Cerebellar cortex (tissue), 1 donor: ENCODE measurements at regions not wholly inside any gene's neighbourhood (a gene's known extent, or its start where the extent isn't known, plus 50 kb on each side); places are given as distances from the start of the nearest gene placed in this dataset.

ENCODE experiments used
- DNase-seq: peaks from one replicate; pipeline ENCODE4 v3.0.0-alpha.2; 2015; ENCODE audit warnings: low spot score

DNA sequence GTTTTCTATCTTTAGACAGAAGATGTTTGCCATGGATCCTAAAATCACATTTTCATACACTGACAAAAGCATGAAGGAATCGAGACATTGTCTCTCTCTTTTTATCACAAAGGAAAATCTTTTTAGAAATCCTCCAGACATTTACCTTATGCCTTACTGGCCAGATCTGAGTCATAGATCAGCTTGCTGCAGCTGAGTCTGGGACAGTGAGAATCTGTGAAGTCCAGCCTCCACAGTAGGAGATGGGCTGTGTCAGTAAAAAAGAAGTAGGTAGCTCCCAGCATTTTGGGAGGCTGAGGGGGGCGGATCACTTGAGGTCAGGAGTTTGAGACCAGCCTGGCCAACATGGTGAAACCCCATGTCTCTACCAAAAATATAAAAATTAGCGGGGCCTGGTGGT, 333.4 kb upstream of the ZNF462 start:
- DNase-seq = no peak

DNA sequence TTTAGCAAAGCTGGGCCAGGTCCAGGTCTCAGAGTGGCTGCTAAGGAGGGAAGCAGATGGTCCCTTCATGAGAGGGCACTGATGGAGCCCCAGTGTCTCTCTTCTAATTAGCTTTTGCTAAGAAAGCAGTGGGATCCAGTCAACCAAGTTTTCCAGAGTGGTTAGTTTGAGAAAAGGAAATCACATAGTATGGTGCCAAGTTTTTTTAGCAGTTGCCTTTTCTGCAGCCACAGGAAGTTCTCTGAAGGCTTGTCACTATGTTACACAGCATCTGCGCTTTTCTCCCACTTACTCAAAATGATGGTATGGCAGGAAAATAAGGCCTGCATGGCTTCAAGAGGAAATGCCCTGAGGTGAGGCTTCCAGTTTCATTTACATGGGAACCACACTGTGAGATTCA, 331.5 kb upstream of the ZNF462 start:
- DNase-seq = no peak

DNA sequence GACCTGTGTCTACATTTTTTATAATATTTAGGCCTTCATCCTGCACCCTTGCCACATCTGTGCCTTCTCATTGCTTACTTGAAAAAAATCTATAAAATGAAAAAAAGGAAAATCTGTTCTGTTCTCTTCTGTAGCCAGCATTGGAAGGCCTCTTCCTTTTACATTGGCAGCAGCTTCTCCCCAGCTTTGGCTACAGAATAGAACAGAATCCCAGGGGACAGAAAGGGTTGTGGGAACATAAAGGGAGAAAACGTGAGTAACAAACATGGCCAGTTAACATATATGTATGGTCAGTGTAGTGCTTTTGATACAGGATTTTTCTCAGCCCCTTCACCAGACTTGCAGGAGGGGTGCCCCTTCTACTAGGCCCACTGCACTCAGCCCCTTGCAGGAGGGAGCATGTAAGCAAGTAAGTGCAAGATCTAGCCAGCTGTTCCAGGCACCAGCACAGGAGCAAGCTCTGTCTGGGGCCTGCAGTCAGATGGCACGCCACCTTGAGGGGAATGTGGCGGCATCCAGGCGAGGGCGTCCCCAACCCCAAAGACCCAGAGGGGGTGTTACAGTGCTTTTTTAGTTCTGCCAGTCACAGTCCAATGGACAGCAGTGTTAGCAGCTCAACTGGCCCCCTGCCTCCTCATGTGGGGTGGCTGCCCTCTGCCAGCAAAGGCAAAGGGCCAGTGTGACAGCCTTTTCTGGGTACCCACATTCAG, 330.5 kb upstream of the ZNF462 start:
- no peak for DNase-seq

DNA sequence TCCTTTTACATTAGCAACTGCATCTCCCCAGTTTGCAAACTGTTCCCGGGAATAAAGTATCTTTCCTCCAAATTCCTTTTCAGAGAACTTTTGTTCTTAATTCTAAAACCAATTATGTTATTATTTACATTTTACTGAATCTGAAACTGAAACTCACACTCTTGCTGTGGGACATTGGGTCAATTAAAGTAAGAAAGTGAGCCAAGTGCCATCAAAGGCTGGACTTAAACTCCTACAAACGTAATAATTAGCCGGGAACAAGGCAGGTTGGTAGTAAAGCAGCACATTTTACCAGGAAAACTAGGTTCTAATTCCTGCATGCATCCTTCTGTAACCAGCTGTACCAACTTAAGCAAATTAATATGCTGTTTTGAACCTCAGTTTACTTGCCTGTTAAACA, 328.2 kb upstream of the ZNF462 start:
- DNase-seq = no peak

DNA sequence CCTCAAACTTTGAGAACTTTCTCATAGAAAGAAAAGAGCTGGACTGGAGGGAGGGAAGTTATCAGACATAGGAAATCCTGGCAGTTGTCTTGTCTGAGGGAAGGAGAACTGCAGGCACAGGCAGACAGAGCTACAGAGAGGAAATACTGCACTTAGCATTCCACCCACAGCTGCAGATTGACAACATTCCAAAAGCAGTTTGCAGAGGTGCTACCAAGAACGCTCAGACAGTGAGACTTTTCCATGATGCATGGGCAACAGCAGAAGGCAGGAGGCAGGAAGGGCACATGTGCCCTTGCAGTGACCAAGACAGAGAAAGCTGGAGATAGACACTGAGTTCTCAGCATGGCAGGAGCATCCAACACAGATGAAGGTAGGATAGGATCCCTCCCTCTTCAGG, 327.5 kb upstream of the ZNF462 start:
- no peak for DNase-seq

DNA sequence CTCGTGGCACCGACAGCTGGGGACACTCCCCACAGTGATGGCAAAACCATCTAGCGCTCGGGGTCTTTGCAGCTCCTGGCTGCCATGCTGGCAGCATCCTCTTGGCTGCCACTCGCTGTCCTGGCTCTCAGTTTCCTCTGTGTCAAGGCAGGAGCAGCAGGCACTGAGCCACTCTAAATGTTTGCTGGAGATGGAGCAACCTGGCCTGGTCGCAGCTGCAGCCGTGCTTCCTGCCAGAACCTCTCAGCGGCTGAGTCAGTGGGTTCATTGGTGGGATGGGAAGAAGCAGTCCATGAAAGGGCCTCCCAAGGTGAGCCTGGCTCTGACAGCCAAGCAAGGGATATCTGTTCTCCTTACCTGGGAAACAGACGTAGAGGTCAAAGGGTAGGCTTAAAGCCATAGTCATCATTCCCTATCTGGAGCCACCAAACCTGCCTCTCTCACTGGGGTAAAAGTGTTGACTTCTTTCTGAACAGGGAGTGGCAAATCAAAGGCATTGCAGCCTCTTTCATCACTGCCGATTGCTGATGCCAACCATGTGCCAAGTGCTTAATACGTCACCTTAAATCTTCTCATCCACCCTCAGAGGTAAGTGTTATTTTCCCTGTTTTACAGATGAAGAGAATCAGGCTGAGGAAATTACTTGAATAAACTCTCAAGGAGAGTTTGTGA, 304.8 kb upstream of the ZNF462 start:
- DNase-seq = no peak

DNA sequence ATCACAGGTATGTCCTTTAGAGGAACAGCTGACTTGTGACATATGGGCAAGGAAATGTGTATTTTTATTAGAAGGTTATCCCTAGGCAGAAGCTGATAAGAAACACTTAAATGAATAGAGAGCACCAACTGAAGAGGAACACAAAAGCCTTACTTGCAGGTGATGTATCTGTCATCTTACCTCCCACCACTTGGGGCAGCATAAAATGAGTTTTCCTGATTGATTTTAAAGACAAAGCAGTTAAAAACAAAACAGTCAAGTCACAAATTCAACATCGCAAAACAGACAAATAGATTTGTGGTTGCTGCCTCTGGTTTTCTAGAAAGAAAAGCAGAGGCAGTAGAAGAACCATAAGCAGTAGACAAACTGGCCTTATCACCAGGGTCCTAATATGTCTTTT, 302.4 kb upstream of the ZNF462 start:
- no peak for DNase-seq

DNA sequence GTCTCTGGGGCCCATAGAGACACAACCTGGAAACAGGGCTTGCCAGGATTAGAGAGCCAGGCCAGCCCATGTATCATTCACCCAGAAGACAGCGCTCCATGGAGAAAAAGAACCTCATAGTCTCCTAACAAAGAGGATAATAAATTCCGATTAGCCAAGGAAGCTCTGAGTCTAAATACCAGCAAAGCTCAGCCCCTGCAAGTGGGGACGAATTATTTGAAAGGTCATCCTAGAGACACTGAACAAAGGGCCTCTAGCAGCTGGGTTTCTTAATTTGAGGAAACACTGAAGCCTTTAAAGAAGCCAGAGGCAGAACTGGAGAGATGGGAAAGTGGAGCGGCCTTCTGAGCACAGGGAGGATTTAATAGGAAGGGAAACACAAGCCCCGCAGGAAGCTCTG, 287.1 kb upstream of the ZNF462 start:
- DNase-seq = no peak

DNA sequence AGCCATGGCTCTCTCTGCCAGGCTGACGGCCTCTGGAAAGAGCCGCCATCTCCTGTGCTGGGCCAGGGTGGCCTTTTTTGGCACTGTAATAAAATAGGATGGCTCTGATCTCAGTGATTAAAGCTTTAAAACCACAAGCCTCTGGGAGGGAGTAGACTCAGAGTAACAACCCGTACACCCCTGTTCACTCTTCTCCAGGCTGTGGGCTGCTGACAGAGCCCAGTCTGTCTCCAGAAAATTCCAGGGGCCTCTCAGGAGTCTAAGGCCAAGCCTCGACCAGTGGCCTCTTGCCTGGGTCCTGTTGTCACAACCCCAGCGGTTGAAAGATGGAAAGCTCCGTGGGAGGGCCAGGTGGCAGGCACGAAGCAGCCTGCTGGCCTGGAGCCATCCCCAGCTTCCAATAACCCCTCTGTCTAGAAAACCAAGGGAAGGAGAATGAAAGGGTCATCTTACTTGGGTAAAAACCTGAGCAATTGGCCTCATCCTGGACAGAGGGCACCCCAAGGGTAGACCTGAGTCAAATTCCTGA, 286.7 kb upstream of the ZNF462 start:
- no peak for DNase-seq

DNA sequence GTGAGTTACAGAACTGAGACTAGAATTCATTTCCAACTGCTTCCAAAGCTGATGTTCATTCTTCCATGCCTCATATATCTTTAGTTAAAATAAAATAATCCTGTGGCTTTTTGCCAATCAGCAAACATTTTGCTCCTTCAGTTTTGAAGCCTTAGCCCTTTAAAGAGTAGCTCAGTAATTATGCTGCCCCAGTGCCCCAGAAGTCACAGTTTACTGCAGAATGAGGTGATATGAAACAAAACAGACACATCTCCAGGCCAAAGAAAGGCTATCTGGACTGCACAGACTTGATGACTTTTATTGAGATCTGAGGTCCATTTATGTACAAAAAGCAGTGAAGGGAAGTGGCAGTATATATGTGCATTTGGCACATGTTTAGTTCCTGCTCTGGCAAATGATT, 285.8 kb upstream of the ZNF462 start:
- no peak for DNase-seq

DNA sequence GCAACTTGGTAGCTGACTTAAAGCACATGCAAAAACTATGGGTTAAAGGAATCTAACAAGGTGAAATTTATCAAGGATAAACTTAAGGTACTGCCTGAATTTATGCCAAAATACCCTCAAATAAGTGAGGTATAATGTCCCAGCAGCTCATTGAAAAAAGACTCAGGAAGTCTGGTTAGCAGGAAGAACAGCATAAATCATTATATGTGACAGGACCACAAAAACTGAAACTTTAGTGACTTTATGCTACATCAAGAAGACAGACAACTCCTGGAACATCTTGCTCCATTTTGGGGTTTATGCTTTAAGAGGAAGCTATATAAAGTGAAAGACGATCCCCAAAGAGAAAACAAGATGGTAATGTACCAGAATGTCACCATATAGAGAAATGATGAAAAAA, 282.4 kb upstream of the ZNF462 start:
- no peak for DNase-seq

DNA sequence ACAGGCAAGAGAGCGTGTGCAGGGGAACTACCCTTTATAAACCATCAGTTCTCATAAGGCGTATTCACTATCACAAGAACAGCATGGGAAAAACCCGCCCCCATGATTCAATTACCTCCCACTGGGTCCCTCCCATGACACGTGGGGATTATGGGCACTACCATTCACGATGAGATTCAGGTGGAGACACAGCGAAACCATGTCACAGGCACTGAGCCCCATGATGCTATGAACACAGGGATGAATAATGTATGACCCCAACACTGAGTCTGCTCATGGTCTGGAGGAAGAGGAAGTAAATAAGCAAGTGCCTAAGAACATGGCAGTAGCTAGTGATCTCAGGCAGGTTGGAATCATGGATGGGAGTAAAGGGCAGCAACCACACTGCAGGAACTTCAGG, 281.0 kb upstream of the ZNF462 start:
- no peak for DNase-seq

DNA sequence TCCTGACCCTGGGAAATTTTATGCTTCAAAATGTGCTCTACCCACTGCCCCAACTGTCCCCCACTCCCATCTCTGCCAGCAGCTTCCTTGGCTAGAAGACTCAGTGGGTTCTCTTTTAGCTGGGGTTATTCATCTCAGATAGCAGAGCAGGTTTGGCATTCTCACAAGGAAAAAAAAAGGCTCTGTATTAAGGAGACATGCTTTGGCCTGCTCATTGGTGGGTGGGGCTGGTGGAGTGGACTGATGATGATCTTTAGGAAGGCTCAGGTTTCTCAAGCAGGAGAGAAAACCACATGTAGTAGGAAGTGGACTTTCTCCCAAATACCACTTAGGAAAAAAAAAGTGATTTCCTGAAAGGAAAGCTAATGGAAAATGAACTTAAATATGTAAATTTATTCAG, 279.2 kb upstream of the ZNF462 start:
- DNase-seq = no peak

DNA sequence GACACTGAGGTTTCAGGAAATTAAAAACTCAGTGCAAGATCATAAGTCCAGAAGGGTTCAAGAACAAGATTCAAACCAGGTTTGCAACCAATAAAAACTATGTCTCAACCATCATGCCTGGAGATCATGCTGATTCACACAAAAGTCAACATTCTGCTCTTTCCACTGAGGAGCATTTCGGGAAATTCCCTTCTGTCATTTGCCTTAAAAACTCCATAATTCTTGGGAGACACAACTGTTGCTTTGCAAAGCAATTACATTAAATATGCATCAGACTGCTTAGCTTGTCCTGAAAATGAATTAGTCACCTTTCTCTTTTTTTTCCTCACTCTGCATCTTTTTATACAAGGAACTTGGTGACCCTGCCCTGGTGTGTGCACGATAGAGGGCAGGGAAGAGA, 275.9 kb upstream of the ZNF462 start:
- no peak for DNase-seq

DNA sequence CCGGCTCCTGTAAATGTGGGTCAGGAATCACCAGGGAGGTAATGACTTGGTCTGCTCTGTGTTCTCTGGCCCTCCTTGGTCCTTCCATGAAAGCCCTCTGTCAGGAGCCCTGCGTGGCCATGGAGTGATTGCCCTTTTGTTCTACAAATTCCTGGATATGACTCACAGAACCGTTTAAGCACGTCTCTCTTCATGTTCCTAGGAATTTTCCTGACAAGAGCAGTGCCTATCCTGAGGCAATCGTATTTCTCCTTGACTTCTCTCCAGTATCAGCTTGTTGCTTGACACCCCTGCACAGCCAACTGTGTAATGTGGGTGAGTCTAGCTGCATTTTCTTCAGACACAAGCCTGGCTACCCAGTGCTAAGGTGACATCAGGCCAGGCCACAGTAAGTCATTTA, 274.3 kb upstream of the ZNF462 start:
- no peak for DNase-seq

DNA sequence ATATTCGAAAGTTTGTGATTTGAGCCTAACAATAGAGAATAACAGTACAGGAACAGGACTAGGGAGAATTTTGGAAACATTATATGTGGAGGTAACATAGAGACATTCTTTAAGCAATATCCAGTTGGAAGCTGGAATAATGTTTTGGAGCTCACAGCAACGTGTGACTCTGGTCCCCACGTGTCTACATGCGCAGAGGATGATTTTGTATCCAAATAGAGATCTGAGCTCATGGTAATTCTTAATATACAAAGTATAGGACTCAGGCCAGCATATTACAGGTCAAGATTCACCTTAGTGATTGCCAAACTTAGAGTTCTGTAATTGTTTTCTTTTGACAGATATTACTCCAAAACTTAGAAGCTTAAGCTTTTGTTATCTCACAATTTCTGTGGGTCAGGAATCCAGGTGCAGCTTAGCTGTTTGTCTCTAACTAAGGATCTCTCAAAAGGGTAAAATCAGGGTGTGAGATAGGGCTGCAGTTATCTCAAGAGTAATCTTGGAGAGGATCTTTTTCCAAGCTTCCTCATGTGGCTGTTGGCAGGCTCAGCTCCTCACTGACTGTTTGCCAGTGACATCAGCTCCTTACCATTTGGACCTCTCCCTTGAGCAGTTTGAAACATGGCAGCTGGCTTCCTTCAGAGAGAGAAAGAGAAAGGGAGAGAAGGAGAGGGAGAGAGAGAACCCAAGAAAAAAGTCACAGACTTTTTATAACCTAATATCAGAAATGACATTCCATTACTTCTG, 272.0 kb upstream of the ZNF462 start:
- no peak for DNase-seq

DNA sequence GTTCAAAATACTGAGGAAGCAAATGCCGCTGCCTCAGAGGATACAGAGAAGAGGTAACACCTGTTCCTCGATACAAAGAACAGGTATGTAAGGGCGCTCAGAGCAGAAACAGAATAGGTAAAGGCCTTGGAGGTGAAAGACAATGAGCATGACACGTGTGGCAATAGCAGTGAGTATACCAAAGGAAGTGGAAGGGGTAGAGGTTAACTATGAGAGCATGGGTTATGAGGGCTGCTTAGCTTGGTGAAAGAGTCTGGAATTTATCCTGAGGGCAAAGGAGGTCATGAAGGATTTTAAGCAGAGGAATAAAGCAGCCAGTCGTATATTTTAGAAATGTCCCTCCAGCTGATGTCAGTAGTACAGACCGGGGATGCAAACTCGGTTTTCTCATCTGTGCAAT, 269.8 kb upstream of the ZNF462 start:
- no peak for DNase-seq

DNA sequence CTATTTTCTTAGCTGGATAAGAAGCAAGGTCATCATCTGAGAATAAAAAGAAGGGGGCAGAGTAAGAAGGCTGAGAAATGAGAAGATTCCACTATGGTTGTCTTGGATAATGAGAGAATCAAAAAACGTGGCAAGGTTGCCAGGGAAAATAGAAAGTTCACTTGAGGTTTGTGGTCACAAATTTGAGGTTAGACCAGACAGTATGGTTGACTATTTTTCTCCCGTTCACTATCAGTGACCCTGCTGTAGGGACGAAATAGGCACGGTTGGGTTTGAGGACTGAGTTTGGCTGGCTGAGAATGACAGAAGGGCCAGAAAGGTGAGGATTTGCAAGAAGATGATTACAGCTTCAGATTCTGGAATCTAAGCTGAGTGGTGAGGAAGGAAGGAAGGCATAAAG, 266.0 kb upstream of the ZNF462 start:
- no peak for DNase-seq

DNA sequence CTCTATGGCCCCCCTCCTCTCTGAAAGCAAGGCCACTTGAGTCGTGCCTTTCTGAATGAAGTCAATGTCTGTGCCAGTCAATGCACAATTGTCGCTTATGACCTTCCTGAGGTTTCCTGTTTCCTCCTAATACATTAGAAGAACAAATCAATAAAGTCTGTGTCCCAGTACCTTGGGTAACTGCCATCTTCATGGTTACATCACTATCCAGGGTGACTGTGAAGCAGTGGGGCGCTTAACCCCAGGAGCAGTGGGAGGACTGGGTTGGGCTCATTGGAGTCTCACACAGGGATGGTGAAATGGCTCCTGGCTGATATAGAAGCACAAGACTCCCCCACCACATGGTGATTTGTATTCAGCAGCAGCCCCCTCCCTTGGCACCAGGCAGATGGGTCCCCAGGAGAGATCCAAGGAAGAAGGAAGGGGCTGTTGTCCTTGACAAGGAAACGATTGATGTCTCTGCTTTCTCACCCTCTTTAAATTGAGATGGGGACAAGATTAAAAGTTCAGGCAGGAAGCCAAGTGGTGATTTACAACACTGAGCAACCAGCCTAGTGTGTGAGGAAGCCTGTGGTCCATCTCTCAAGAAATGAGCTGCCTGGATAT, 261.9 kb upstream of the ZNF462 start:
- no peak for DNase-seq

DNA sequence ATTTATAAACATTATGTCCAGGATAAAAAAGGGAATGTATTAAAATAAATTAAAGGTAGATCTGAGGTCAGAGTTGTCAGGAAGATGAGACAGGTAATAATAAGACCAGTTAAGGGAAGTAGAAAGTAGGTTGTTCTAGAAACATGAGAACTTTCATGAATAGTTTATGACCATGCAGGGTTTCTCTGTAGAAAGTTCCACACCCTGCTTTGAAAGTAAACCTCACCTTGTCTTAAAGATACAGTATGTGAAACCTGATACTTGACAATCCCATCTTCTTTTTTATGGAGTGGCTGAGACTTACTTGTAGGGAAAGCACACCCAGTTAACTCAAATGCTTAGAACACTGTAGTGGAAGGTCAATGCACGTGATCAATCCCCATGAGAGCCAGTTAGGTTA, 260.6 kb upstream of the ZNF462 start:
- no peak for DNase-seq

DNA sequence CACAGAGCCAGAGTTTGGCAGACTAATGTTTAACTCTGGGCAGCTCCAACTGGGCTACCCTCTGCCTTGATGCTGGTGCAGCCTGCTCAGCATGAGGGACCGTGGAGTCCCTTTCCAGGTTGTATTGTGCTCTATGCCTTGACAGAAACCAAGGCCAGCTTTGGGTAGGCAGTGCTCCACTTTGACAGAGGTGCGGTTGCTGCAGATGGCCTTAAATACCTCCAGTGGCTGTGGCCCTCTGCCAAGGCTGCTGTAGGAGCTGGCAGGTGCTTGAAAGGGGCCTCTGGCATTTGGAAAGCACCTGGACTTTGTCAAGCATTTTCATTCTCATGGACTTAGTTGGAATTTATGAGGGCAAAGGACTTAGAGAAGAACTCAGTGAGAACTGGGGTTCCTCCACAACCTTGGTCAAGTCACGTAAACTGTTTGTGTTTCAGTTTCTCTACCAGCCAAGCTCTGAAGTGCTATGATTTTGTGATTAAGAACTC, 249.7 kb upstream of the ZNF462 start:
- peak; percentile 24 for DNase-seq

DNA sequence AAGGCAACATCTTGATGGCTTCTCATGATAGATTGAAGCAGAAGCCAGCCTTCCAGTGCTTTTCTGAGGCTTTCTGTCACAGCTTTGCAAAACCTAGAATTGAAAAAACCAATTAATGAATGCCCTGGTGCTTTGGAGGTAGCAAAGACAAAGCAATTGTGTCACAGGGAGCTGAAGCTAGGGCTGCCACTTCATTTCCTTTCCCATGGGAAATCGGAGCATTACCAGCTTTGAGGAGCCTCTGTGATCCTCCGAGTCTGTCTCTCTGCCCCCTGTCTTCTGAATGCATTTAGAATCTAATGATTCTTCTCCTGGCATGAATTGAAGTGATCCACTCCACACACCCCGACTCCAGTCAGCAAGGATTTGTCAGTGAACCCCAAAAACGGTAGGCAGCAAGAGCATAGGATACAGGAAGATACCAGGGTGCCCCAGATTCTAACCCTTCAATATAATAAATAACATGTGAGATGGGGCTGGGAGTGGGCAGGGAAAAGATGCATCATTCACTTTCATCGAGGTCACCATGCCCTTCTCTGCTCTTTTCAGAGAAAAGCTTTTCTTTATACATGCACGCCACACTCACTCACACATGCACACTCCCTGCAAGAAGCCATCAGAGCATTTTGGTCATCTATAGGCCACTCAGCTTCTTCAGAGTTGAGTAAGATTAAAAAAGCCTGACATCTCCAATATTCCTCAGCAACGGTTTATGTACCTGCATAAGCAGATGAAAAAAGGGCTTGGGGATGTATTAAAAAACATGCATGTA, 247.7 kb upstream of the ZNF462 start:
- no peak for DNase-seq
